ENCODE measurements at regions not wholly inside any gene's neighbourhood (a gene's known extent, or its start where the extent isn't known, plus 50 kb on each side); places are given as distances from the start of the nearest gene placed in this dataset.

GRCh38 chr1:83028467-83028866 lies 970.5 kb downstream of the TTLL7 start:
- Mint-ChIP-seq H3K9me3 (peaks cover 23% of the 10 kb centered on the region), H3K27ac (no peak overlapping the region), H3K4me1 (peaks cover 27% of the 10 kb centered on the region), H3K36me3 (peaks cover 12% of the 10 kb centered on the region), H3K27me3 (ENCODE audit: low read depth) (no peaks in the 10 kb centered on the region), H3K4me3 (no peak overlapping the region)
- DNase-seq (ENCODE audit: low spot score in 2 of 2, unreplicated experiment in 2 of 2): no peak
- TF ChIP-seq CTCF (IDR thresholded peaks at IDR 0.05; ENCODE audit: unreplicated experiment): no peak

- H3K9me3 Mint-ChIP-seq: peaks cover 14% of the 10 kb centered on the region
- peaks cover 30% of the 10 kb centered on the region for H3K4me1 Mint-ChIP-seq
- no peak overlapping the region for H3K4me3 Mint-ChIP-seq
Measured at GRCh38 chr1:83027511-83027910, 971.4 kb downstream of the TTLL7 start.

GRCh38 chr1:83026745-83027144 lies 972.2 kb downstream of the TTLL7 start:
- no peak overlapping the region for H3K27ac Mint-ChIP-seq
- peaks cover 6% of the 10 kb centered on the region for H3K36me3 Mint-ChIP-seq
- no peak for TF ChIP-seq CTCF (IDR thresholded peaks at IDR 0.05; ENCODE audit: unreplicated experiment)
- H3K27me3 Mint-ChIP-seq (ENCODE audit: low read depth): no peaks in the 10 kb centered on the region
- H3K4me1 Mint-ChIP-seq: peaks cover 30% of the 10 kb centered on the region
- peaks cover 11% of the 10 kb centered on the region for H3K9me3 Mint-ChIP-seq
- DNase-seq (ENCODE audit: low spot score in 2 of 2, unreplicated experiment in 2 of 2): no peak
- H3K4me3 Mint-ChIP-seq: no peak overlapping the region

More at GRCh38 chr1:83027511-83027910, 971.4 kb downstream of the TTLL7 start:
- no peak for DNase-seq (ENCODE audit: low spot score in 2 of 2, unreplicated experiment in 2 of 2)
- peaks cover 6% of the 10 kb centered on the region for H3K36me3 Mint-ChIP-seq
- H3K27ac Mint-ChIP-seq: no peak overlapping the region
- no peaks in the 10 kb centered on the region for H3K27me3 Mint-ChIP-seq (ENCODE audit: low read depth)
- no peak for TF ChIP-seq CTCF (IDR thresholded peaks at IDR 0.05; ENCODE audit: unreplicated experiment)

GRCh38 chr1:83024251-83024767 lies 974.6 kb downstream of the TTLL7 start:
- no peak overlapping the region for H3K27ac Mint-ChIP-seq
- no peak for TF ChIP-seq CTCF (IDR thresholded peaks at IDR 0.05; ENCODE audit: unreplicated experiment)
- H3K4me3 Mint-ChIP-seq: no peak overlapping the region
- DNase-seq (ENCODE audit: low spot score in 2 of 2, unreplicated experiment in 2 of 2): no peak
- H3K27me3 Mint-ChIP-seq (ENCODE audit: low read depth): no peaks in the 10 kb centered on the region
- peaks cover 30% of the 10 kb centered on the region for H3K4me1 Mint-ChIP-seq
- H3K9me3 Mint-ChIP-seq: peaks cover 21% of the 10 kb centered on the region
- peaks cover 13% of the 10 kb centered on the region for H3K36me3 Mint-ChIP-seq

- DNase-seq (ENCODE audit: low spot score in 2 of 2, unreplicated experiment in 2 of 2): no peak
- H3K4me1 Mint-ChIP-seq: peaks cover 28% of the 10 kb centered on the region
- peaks cover 21% of the 10 kb centered on the region for H3K9me3 Mint-ChIP-seq
- peaks cover 13% of the 10 kb centered on the region for H3K36me3 Mint-ChIP-seq
- H3K27me3 Mint-ChIP-seq (ENCODE audit: low read depth): no peaks in the 10 kb centered on the region
- TF ChIP-seq CTCF (IDR thresholded peaks at IDR 0.05; ENCODE audit: unreplicated experiment): no peak
- no peak overlapping the region for H3K27ac Mint-ChIP-seq
- H3K4me3 Mint-ChIP-seq: no peak overlapping the region
Measured at GRCh38 chr1:83023212-83023611, 975.7 kb downstream of the TTLL7 start.

GRCh38 chr1:83022206-83022605 lies 976.7 kb downstream of the TTLL7 start:
- peaks cover 13% of the 10 kb centered on the region for H3K36me3 Mint-ChIP-seq
- H3K9me3 Mint-ChIP-seq: peaks cover 21% of the 10 kb centered on the region
- H3K4me1 Mint-ChIP-seq: peaks cover 26% of the 10 kb centered on the region
- no peak overlapping the region for H3K4me3 Mint-ChIP-seq
- no peak for TF ChIP-seq CTCF (IDR thresholded peaks at IDR 0.05; ENCODE audit: unreplicated experiment)
- DNase-seq (ENCODE audit: low spot score in 2 of 2, unreplicated experiment in 2 of 2): no peak
- no peaks in the 10 kb centered on the region for H3K27me3 Mint-ChIP-seq (ENCODE audit: low read depth)
- H3K27ac Mint-ChIP-seq: no peak overlapping the region
